ENCODE measurements at regions not wholly inside any gene's neighbourhood (a gene's known extent, or its start where the extent isn't known, plus 50 kb on each side); places are given as distances from the start of the nearest gene placed in this dataset.

DNA sequence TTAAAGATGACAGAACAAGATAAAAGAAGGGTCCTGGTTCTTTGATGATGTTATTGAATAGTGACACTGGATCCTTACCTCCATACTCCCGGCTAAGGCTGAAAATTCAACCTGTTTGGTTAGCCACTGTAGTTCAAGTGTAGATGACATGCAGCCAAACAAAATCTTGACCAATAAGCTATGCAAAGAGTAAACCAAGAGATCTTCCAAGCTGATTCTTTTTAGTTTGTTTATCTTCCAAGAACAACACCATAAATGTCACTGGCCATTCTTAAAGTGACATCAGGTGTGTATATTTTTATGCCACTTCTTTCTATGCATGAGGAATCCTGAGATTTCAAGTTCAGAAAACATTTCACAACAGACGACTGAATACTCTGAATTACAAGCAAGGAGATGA, 141.5 kb upstream of the FST start:
- H3K4me3 ChIP-seq, result no peak overlapping the region

GRCh38 chr5:53339962-53340540, 140.4 kb upstream of the FST start:
- Histone ChIP-seq H3K4me3 (no peak overlapping the region), H3K4me1 (no peaks in the 10 kb centered on the region), H3K9me3 (peaks cover 0 to 10% of the 10 kb centered on the region in 2 donors), H3K27me3 (no peaks in the 10 kb centered on the region), H3K36me3 (no peaks in the 10 kb centered on the region), H3K27ac (no peak overlapping the region)
- no peak for DNase-seq (ENCODE audit: low spot score)
- TF ChIP-seq, protein P1, sequence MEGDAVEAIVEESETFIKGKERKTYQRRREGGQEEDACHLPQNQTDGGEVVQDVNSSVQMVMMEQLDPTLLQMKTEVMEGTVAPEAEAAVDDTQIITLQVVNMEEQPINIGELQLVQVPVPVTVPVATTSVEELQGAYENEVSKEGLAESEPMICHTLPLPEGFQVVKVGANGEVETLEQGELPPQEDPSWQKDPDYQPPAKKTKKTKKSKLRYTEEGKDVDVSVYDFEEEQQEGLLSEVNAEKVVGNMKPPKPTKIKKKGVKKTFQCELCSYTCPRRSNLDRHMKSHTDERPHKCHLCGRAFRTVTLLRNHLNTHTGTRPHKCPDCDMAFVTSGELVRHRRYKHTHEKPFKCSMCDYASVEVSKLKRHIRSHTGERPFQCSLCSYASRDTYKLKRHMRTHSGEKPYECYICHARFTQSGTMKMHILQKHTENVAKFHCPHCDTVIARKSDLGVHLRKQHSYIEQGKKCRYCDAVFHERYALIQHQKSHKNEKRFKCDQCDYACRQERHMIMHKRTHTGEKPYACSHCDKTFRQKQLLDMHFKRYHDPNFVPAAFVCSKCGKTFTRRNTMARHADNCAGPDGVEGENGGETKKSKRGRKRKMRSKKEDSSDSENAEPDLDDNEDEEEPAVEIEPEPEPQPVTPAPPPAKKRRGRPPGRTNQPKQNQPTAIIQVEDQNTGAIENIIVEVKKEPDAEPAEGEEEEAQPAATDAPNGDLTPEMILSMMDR (IDR thresholded peaks at IDR 0.05), result no peak

More for the DNA sequence above, 141.5 kb upstream of the FST start:
- Histone ChIP-seq H3K9me3 (peaks cover 0 to 5% of the 10 kb centered on the region in 2 donors), H3K4me1 (no peaks in the 10 kb centered on the region), H3K27me3 (no peaks in the 10 kb centered on the region), H3K36me3 (no peaks in the 10 kb centered on the region), H3K27ac (no peak overlapping the region)
- DNase-seq (ENCODE audit: low spot score), result no peak
- TF ChIP-seq, protein P1 (IDR thresholded peaks at IDR 0.05), result no peak

- no peaks in the 10 kb centered on the region for H3K27me3 ChIP-seq
- TF ChIP-seq, protein P1 (IDR thresholded peaks at IDR 0.05), result no peak
- H3K36me3 ChIP-seq, result no peaks in the 10 kb centered on the region
- DNase-seq (ENCODE audit: low spot score), result no peak
- H3K9me3 ChIP-seq, result peaks cover 0 to 10% of the 10 kb centered on the region in 2 donors
- H3K4me1 ChIP-seq, result no peaks in the 10 kb centered on the region
- H3K27ac ChIP-seq, result no peak overlapping the region
- H3K4me3 ChIP-seq, result no peak overlapping the region
Measured at GRCh38 chr5:53340956-53341750, 139.3 kb upstream of the FST start.

- Histone ChIP-seq H3K9me3 (peaks cover 0 to 10% of the 10 kb centered on the region in 2 donors), H3K4me3 (no peak overlapping the region), H3K27ac (no peak overlapping the region), H3K27me3 (no peaks in the 10 kb centered on the region), H3K36me3 (no peaks in the 10 kb centered on the region), H3K4me1 (no peaks in the 10 kb centered on the region)
- DNase-seq (ENCODE audit: low spot score), result no peak
- TF ChIP-seq, protein P1 (IDR thresholded peaks at IDR 0.05), result no peak
Measured at GRCh38 chr5:53342236-53342635, 138.2 kb upstream of the FST start.

DNA sequence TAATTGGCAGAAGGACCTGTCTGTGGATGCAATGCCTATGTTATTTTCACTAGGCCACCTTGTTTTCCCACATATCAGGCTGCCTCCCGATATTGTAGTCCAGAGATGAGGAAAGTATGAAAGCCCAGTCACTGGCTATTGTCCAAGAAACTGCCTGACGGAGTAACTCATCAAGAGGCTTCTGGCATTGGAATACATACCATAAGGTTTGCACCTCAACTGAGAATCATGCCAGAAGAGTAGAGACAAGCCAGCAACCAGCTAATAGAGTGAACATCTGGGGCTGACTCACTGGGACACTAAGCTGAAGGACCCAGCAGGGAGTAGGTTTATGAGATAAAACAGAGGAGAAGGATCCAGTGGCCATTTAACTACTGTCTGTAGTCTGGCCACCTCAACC, 137.2 kb upstream of the FST start:
- DNase-seq (ENCODE audit: low spot score), result no peak
- H3K4me1 ChIP-seq, result no peaks in the 10 kb centered on the region
- no peaks in the 10 kb centered on the region for H3K27me3 ChIP-seq
- no peak overlapping the region for H3K4me3 ChIP-seq
- H3K36me3 ChIP-seq, result no peaks in the 10 kb centered on the region
- H3K9me3 ChIP-seq, result peaks cover 0 to 10% of the 10 kb centered on the region in 2 donors
- TF ChIP-seq, protein P1 (IDR thresholded peaks at IDR 0.05), result no peak
- no peak overlapping the region for H3K27ac ChIP-seq

All from right atrium auricular region (tissue), 2 donors.